GM10248 (cell line): ENCODE measurements at regions not wholly inside any gene's neighbourhood (a gene's known extent, or its start where the extent isn't known, plus 50 kb on each side); places are given as distances from the start of the nearest gene placed in this dataset.

Source experiments
- CTCF ChIA-PET: fragments of 300-600 bp; sonication (Branson Sonifier 250); formaldehyde crosslinking; extraction: SDS; loops from one replicate; lab custom pipeline; 2021; ENCODE audit warnings: antibody characterized with exemption; lab: Yijun Ruan, JAX
- POLR2A ChIA-PET: fragments of 350-650 bp; sonication (Branson Sonifier 250); formaldehyde crosslinking; extraction: SDS; loops from one replicate; lab custom pipeline; 2020; ENCODE audit warnings: antibody characterized with exemption; lab: Yijun Ruan, JAX
- DNase-seq: peaks from one replicate; pipeline ENCODE4 v3.0.0; 2012; ENCODE audit errors: extremely low spot score
- CTCF ChIP-seq: IDR thresholded peaks from 2 replicates; pipeline ENCODE4 v1.5.1; 2012; ENCODE audit warnings: mild to moderate bottlenecking, low read depth; ENCODE audit errors: extremely low read depth, missing control alignments, control extremely low read depth

- no peak for DNase-seq
- ChIA-PET CTCF (no interaction called here), POLR2A (no interaction called here)
- TF ChIP-seq CTCF: no peak
Observed at GRCh38 chr12:67854351-67854750, 134.9 kb upstream of the IFNG-AS1 start.

DNA sequence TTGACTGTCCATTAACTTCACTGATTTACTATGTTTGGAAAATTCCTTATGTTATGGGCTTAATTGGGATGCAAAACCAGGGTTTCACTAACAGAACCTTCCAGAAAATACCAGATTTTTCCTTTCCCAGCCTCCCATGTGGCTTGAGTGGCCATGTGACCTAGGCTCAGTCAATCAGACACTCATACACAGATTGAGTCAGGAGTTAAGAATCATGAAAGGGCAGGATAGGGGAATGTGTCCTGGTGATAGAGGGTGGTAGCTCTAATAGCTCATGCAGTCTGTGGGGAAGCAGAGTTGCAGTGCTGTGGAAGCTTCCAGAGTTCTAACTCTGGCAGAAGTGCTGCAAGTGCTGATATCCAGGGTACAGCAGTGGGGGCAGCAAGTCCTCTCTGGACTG lies 134.1 kb upstream of the IFNG-AS1 start:
- ChIA-PET CTCF (no interaction called here), POLR2A (no interaction called here)

DNA sequence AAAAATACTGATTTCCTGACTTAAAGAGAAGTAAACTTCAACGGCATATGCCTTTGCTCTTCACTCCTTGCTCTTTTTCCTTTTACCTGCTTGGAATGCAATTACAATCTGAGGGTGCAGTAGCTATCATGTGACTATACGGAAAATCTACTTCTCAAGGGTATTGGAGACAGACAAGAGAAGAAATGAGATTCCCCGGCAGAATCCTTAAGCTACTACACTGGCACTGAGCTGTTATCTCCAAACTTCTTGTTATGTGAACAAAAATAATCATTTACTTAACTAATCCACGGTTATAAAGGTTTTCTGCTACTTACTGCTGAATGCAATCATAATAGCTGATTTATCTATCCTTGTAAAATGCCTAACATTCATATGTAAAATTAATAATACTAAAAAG lies 118.0 kb upstream of the IFNG-AS1 start:
- TF ChIP-seq CTCF: no peak
- CTCF ChIA-PET: no interaction called here

More for the DNA sequence above, 134.1 kb upstream of the IFNG-AS1 start:
- no peak for DNase-seq
- no peak for TF ChIP-seq CTCF

DNA sequence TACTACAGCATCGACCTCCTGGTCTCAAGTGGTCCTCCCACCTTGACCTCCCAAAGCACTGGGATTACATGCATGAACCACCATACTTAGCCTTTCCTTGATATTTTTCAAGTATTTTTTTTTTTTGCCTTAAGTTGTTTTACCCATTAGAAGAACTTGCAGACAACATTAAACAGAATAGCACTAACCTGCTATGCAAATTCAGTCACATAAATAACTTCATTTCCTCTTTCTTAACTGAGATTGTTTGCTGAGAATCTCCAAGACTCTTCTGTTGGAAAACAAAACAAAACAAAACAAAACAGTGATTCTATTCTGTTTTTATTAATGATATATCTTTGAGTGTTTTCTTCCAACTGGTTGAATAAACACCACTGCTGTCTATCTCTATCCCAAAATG lies 115.9 kb upstream of the IFNG-AS1 start:
- TF ChIP-seq CTCF: no peak
- ChIA-PET CTCF (interaction anchor here (0.6 kb wide), 1 partner anchor 852 kb away, joined by 3 read pairs; no protein-coding TSS in a partner anchor), POLR2A (no interaction called here)
- DNase-seq: no peak

More for the DNA sequence above, 118.0 kb upstream of the IFNG-AS1 start:
- no peak for DNase-seq
- POLR2A ChIA-PET: interaction anchor here (0.6 kb wide), 1 partner anchor 14 kb away, joined by 5 read pairs; no protein-coding TSS in a partner anchor

GRCh38 chr12:67876305-67876915 lies 112.8 kb upstream of the IFNG-AS1 start:
- no peak for DNase-seq
- TF ChIP-seq CTCF: no peak
- ChIA-PET CTCF (no interaction called here), POLR2A (no interaction called here)

GRCh38 chr12:67877727-67878126 lies 111.5 kb upstream of the IFNG-AS1 start:
- ChIA-PET CTCF (no interaction called here), POLR2A (no interaction called here)
- DNase-seq: no peak
- TF ChIP-seq CTCF: no peak
